ENCODE measurements at regions not wholly inside any gene's neighbourhood (a gene's known extent, or its start where the extent isn't known, plus 50 kb on each side); places are given as distances from the start of the nearest gene placed in this dataset.

GRCh38 chr15:98268163-98268562, 307.7 kb downstream of the ARRDC4 start:
- TF ChIP-seq POLR2AphosphoS5 (IDR thresholded peaks at IDR 0.05) (no peak), EP300 (IDR thresholded peaks at IDR 0.05) (no peak), POLR2A (IDR thresholded peaks at IDR 0.05) (no peak), CTCF (IDR thresholded peaks at IDR 0.05) (no peak)

Data from gastroesophageal sphincter (tissue), 3 donors.